Hypothalamus (tissue), 51 donors: ENCODE measurements at regions not wholly inside any gene's neighbourhood (a gene's known extent, or its start where the extent isn't known, plus 50 kb on each side); places are given as distances from the start of the nearest gene placed in this dataset.
A peak's percentile ranks its signal among the peaks of the same experiment; 100 is the strongest.

Experiments
- DNase-seq, 51 donors: peaks; one replicate each; lab custom pipeline; 2025; lab: John Stamatoyannopoulos, UW

GRCh38 chr2:225158360-225158759 is 116.1 kb upstream of the DOCK10 start:
- DNase-seq = no peak

- no peak for DNase-seq
Measured at GRCh38 chr2:225156853-225157451, 114.7 kb upstream of the DOCK10 start.

GRCh38 chr2:225140723-225141122 is 98.5 kb upstream of the DOCK10 start:
- no peak for DNase-seq

- DNase-seq = no peak
Measured at GRCh38 chr2:225137971-225138370, 95.7 kb upstream of the DOCK10 start.

GRCh38 chr2:225136552-225136951 is 94.3 kb upstream of the DOCK10 start:
- no peak for DNase-seq

- DNase-seq = no peak
Measured at GRCh38 chr2:225131898-225132297, 89.6 kb upstream of the DOCK10 start.

GRCh38 chr2:225130093-225130492 is 87.8 kb upstream of the DOCK10 start:
- DNase-seq = no peak

GRCh38 chr2:225124311-225125017 is 82.2 kb upstream of the DOCK10 start:
- no peak for DNase-seq

GRCh38 chr2:225122583-225123486 is 80.6 kb upstream of the DOCK10 start:
- DNase-seq = peak in 7 of 51 donors; percentile 0 to 32 (median 15)

GRCh38 chr2:225122007-225122406 is 79.7 kb upstream of the DOCK10 start:
- DNase-seq = no peak

- peak in 1 of 51 donors; percentile 2 for DNase-seq
Measured at GRCh38 chr2:225120186-225120585, 77.9 kb upstream of the DOCK10 start.

GRCh38 chr2:225117051-225117716 is 74.9 kb upstream of the DOCK10 start:
- no peak for DNase-seq

- DNase-seq = no peak
Measured at GRCh38 chr2:225114786-225115323, 72.6 kb upstream of the DOCK10 start.

GRCh38 chr2:225113371-225114015 is 71.2 kb upstream of the DOCK10 start:
- peak in 1 of 51 donors; percentile 49 for DNase-seq

- DNase-seq = peak in 11 of 51 donors; percentile 1 to 42 (median 21)
Measured at GRCh38 chr2:225112362-225113126, 70.3 kb upstream of the DOCK10 start.

GRCh38 chr2:225108805-225109204 is 66.5 kb upstream of the DOCK10 start:
- DNase-seq = no peak

GRCh38 chr2:225104971-225105370 is 62.7 kb upstream of the DOCK10 start:
- no peak for DNase-seq

GRCh38 chr2:225104321-225104720 is 62.1 kb upstream of the DOCK10 start:
- DNase-seq = no peak

- no peak for DNase-seq
Measured at GRCh38 chr2:225103737-225104141, 61.5 kb upstream of the DOCK10 start.
